ENCODE measurements at regions not wholly inside any gene's neighbourhood (a gene's known extent, or its start where the extent isn't known, plus 50 kb on each side); places are given as distances from the start of the nearest gene placed in this dataset.

- no peak for DNase-seq (ENCODE audit: low spot score)
- in situ Hi-C loops (cut with MboI; ENCODE audit: low pct_unique_long_range_greater_than_20kb, low sequenced_read_pairs, unreplicated experiment), result no loop called here
- no peak for TF ChIP-seq CTCF (IDR thresholded peaks at IDR 0.05; ENCODE audit: extremely low read depth, insufficient read depth, missing control alignments)
Measured at GRCh38 chr10:121405549-121405948, 192.7 kb downstream of the FGFR2 start.

GRCh38 chr10:121405953-121406352, 192.3 kb downstream of the FGFR2 start:
- DNase-seq (ENCODE audit: low spot score), result no peak
- in situ Hi-C loops (cut with MboI; ENCODE audit: low pct_unique_long_range_greater_than_20kb, low sequenced_read_pairs, unreplicated experiment), result no loop called here
- TF ChIP-seq CTCF (IDR thresholded peaks at IDR 0.05; ENCODE audit: extremely low read depth, insufficient read depth, missing control alignments), result no peak

- in situ Hi-C loops (cut with MboI; ENCODE audit: low pct_unique_long_range_greater_than_20kb, low sequenced_read_pairs, unreplicated experiment), result no loop called here
- no peak for TF ChIP-seq CTCF (IDR thresholded peaks at IDR 0.05; ENCODE audit: extremely low read depth, insufficient read depth, missing control alignments)
- no peak for DNase-seq (ENCODE audit: low spot score)
Measured at GRCh38 chr10:121406823-121407545, 191.3 kb downstream of the FGFR2 start.

DNA sequence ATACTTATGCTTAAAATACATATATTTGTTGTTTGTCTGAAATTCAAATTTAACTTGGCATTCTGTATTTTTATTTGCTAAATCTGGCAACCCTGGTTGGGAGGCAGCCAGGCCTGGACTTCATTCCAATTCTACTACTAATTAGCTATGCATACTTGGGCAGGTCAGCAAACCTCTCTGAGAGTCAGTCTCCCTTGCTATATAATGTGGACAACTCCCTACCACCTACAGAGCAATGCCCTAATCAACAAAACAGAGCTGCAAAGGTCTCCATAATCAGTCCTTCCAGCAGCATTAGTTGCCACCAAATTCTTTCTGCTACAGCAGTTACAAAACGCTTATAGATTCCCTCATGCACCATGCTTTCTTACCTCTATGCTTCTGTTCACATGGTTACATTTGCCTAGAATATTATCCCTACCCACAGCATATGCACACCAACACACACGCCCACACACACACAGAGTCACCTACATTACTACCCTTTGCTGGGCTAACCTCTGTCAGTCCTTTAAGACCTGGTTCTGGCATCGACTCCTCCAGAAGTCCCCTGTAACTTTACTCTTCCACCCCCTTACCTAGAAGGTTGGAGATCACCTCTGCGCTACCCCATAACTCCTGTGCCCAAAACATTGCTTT, 188.7 kb downstream of the FGFR2 start:
- in situ Hi-C loops (cut with MboI; ENCODE audit: low pct_unique_long_range_greater_than_20kb, low sequenced_read_pairs, unreplicated experiment), result no loop called here
- no peak for DNase-seq (ENCODE audit: low spot score)
- TF ChIP-seq CTCF (IDR thresholded peaks at IDR 0.05; ENCODE audit: extremely low read depth, insufficient read depth, missing control alignments), result no peak

DNA sequence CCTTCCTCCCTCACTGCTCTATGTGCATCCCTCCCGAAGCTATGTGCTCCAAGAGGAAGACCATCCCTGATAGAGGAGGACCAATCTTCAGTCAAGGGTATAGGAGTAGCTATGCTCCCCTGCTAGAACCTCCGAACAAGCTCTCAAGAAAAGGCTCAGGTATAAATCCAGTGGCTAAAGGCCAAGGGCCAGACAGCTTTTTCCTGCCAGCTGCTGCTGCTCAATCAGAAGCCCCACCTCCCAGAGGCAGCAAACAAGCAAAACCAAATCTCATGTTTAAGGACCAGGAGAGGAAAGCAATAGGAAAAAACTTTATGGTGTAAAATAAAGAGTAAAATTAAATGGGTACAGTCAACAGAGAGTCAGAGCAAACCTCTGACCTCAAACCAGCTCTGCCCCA, 187.2 kb downstream of the FGFR2 start:
- DNase-seq (ENCODE audit: low spot score), result no peak
- TF ChIP-seq CTCF (IDR thresholded peaks at IDR 0.05; ENCODE audit: extremely low read depth, insufficient read depth, missing control alignments), result no peak
- in situ Hi-C loops (cut with MboI; ENCODE audit: low pct_unique_long_range_greater_than_20kb, low sequenced_read_pairs, unreplicated experiment), result no loop called here

- in situ Hi-C loops (cut with MboI; ENCODE audit: low pct_unique_long_range_greater_than_20kb, low sequenced_read_pairs, unreplicated experiment), result no loop called here
- no peak for TF ChIP-seq CTCF (IDR thresholded peaks at IDR 0.05; ENCODE audit: extremely low read depth, insufficient read depth, missing control alignments)
- DNase-seq (ENCODE audit: low spot score), result no peak
Measured at GRCh38 chr10:121413951-121414350, 184.3 kb downstream of the FGFR2 start.
